ENCODE measurements at regions not wholly inside any gene's neighbourhood (a gene's known extent, or its start where the extent isn't known, plus 50 kb on each side); places are given as distances from the start of the nearest gene placed in this dataset.

DNA sequence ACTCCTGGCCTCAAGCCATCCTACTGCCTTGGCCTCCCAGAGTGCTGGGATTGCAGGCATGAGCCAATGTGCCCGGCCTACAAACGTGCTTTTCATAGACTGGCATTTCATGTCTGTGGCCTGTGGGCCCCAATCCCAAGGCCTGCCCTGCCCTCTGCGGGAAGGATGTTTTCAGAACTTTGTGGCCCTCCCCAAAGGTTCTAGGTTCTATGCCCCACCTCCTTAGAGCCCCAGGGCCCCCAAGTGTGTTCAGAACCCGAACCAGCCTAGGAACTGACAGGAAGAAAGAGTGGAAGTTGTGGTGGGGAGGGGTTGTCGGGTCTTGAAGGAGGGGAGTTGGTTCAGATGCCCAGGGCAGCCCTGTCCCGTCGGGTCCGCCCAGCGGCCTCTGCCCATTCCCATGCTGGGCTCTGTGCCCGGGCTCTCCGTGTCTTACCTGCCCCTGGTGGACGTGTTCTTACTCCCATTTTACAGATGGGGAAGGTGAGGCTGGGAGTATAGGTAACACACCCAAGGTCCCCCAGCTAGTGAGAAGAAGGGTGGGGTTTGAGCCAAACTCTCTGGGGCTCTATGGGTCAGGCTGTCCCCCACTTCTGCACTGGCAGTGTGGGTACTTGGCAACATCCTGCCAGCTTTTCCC is 175.8 kb upstream of the IER5L start:
- TF ChIP-seq, protein P1, sequence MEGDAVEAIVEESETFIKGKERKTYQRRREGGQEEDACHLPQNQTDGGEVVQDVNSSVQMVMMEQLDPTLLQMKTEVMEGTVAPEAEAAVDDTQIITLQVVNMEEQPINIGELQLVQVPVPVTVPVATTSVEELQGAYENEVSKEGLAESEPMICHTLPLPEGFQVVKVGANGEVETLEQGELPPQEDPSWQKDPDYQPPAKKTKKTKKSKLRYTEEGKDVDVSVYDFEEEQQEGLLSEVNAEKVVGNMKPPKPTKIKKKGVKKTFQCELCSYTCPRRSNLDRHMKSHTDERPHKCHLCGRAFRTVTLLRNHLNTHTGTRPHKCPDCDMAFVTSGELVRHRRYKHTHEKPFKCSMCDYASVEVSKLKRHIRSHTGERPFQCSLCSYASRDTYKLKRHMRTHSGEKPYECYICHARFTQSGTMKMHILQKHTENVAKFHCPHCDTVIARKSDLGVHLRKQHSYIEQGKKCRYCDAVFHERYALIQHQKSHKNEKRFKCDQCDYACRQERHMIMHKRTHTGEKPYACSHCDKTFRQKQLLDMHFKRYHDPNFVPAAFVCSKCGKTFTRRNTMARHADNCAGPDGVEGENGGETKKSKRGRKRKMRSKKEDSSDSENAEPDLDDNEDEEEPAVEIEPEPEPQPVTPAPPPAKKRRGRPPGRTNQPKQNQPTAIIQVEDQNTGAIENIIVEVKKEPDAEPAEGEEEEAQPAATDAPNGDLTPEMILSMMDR (IDR thresholded peaks at IDR 0.05 in 4 of 5, conservative IDR thresholded peaks at IDR 0.05 in 1 of 5) = no peak
- no peak for TF ChIP-seq POLR2A (IDR thresholded peaks at IDR 0.05)
